ENCODE measurements at regions not wholly inside any gene's neighbourhood (a gene's known extent, or its start where the extent isn't known, plus 50 kb on each side); places are given as distances from the start of the nearest gene placed in this dataset.

- TF ChIP-seq EZH2 (IDR thresholded peaks at IDR 0.05) (no peak), POLR2AphosphoS5 (IDR thresholded peaks at IDR 0.05; ENCODE audit: borderline replicate concordance, low read depth, low read length) (no peak), FOXP2 (optimal IDR thresholded peaks at IDR 0.05; ENCODE audit: control extremely low read depth, extremely low read length, insufficient read depth) (no peak)
Observed at GRCh38 chr1:56309065-56309464, 270.3 kb downstream of the PLPP3 start.
